Dendritic cell treated with granulocyte-macrophage colony-stimulating factor and Interleukin-4, amounts not matched to agents 40 ng/mL and 50 ng/mL, for 4 days (primary cell): ENCODE measurements at regions not wholly inside any gene's neighbourhood (a gene's known extent, or its start where the extent isn't known, plus 50 kb on each side); places are given as distances from the start of the nearest gene placed in this dataset.

Source experiments
- H3K27ac Mint-ChIP-seq: one replicate; pipeline ENCODE4 v1.8.0; 2022; ENCODE audit warnings: mild to moderate bottlenecking, mixed read lengths
- H3K27me3 Mint-ChIP-seq: one replicate; pipeline ENCODE4 v1.8.0; 2022; ENCODE audit warnings: mild to moderate bottlenecking, mixed read lengths
- H3K36me3 Mint-ChIP-seq: one replicate; pipeline ENCODE4 v1.8.0; 2022; ENCODE audit warnings: low read depth, mixed read lengths
- H3K4me1 Mint-ChIP-seq: one replicate; pipeline ENCODE4 v1.8.0; 2022; ENCODE audit warnings: low read depth, mixed read lengths
- H3K4me3 Mint-ChIP-seq: one replicate; pipeline ENCODE4 v1.8.0; 2022; ENCODE audit warnings: mild to moderate bottlenecking, moderate library complexity, mixed read lengths
- H3K9me3 Mint-ChIP-seq: one replicate; pipeline ENCODE4 v1.8.0; 2022; ENCODE audit warnings: mixed read lengths
- intact Hi-C: fragments of 100-400 bp; cut with micrococcal nuclease; formaldehyde crosslinking; loops from one replicate; pipeline ENCODE4 v1.15.0; 2022

DNA sequence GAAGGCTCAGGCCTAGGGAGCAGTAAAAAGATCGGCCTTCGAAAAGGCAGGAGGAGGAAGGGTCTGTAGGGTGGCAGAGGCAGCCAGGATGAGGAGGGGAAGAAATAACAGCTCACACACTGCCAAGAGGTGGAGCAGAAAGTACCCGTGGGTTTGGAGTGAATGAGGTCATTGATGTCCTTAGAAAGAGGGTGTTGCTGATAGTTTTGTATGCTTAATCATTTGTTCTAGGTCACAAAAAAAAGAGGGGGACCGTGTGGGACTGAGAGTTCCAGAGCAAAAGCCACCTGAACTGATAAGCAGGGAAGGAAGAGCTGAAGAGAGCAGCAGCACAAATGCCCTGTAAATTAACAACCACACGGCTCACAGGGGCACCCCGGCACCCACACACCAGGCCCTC is 140.4 kb downstream of the FAM161A start:
- peaks cover 1% of the 10 kb centered on the region for H3K27me3 Mint-ChIP-seq
- H3K9me3 Mint-ChIP-seq: no peaks in the 10 kb centered on the region
- no peaks in the 10 kb centered on the region for H3K36me3 Mint-ChIP-seq
- H3K4me1 Mint-ChIP-seq: no peaks in the 10 kb centered on the region
- no peak overlapping the region for H3K27ac Mint-ChIP-seq
- H3K4me3 Mint-ChIP-seq: no peak overlapping the region
- intact Hi-C loops: no loop called here

GRCh38 chr2:61712060-61712459 is 141.8 kb downstream of the FAM161A start:
- Mint-ChIP-seq H3K4me3 (no peak overlapping the region), H3K27ac (no peak overlapping the region), H3K9me3 (no peaks in the 10 kb centered on the region), H3K4me1 (no peaks in the 10 kb centered on the region), H3K27me3 (peaks cover 1% of the 10 kb centered on the region), H3K36me3 (no peaks in the 10 kb centered on the region)
- intact Hi-C loops: no loop called here

DNA sequence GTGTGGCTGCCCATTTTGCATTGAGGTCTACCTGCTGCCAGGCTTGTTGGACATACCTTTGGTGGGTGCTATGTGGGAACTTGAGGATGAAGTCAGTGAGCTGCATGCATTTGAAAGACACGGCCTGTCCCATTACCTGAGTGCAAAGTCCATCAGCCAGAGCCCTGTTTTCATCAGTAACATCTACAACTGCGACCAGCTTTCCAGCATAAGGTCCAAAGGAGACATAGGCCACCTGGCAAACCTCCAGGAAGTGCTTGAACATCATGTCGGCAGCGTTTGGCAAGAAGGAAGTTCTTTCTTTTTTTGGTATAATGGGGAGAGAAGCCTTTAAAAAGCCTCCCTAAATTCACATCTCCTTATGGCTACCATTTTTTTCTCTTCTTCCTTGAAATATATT is 143.1 kb downstream of the FAM161A start:
- H3K27me3 Mint-ChIP-seq: peaks cover 1% of the 10 kb centered on the region
- no peak overlapping the region for H3K27ac Mint-ChIP-seq
- no peaks in the 10 kb centered on the region for H3K9me3 Mint-ChIP-seq
- no peaks in the 10 kb centered on the region for H3K4me1 Mint-ChIP-seq
- H3K4me3 Mint-ChIP-seq: no peak overlapping the region
- no peaks in the 10 kb centered on the region for H3K36me3 Mint-ChIP-seq
- intact Hi-C loops: no loop called here

DNA sequence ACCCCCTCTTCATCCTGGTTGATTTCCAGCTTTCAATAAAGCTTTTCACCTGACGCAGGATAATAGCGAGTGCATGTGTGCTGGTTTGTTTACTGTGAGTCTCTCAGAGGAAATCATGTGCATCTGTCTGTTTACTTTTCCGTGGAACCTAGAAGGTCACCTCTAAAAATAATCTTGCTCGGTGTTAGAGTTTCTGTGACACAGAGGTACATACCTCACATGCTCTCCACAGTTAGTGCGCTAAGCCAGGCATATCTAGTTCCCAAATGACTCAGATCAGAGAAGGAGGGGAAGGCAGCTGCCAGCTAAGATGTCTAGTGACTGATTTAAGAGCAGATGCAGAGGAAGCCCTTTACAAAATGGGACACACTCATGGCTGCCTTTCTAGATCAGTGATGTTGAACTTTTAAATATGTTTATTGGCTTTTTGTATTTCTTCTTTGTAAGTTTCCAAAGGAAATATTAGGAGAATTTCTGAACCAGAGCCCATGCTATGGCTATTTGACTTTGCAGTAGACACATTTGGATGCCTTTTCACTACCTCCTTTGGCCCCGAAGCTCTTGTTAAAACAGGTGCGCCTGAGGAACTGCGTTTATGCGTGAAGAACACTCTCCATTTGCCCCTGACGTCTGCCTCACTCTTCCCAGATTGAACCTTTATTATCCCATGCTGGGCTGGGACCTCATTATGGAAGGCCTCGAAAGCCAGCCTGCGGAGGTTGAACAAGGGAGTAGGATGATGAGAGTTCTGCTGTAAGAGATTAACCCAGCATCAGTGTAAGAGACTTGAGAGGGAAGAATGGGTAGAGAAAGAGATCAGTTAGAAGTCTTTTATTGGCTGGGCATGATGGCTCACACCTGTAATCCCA is 145.6 kb downstream of the FAM161A start:
- H3K36me3 Mint-ChIP-seq: no peaks in the 10 kb centered on the region
- H3K4me1 Mint-ChIP-seq: no peaks in the 10 kb centered on the region
- intact Hi-C loops: no loop called here
- H3K9me3 Mint-ChIP-seq: no peaks in the 10 kb centered on the region
- peaks cover 1% of the 10 kb centered on the region for H3K27me3 Mint-ChIP-seq
- H3K27ac Mint-ChIP-seq: no peak overlapping the region
- H3K4me3 Mint-ChIP-seq: no peak overlapping the region

DNA sequence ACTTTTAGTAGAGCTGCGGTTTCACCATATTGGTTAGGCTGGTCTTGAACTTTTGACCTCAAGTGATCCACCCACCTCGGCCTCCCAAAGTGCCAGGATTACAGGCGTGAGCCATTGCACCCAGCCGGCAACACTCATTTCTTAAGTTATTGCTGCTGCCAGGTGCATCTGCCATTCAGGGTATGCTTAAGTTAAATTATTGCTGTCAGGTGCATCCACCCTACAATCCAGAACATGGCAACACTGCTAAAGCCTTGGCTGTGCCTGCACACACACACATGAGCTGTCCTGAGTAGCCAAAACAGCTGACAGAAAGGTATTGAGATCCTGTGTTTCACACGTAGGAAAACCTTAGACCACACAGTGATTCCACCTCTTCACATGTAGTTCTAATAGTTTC is 148.2 kb downstream of the FAM161A start:
- Mint-ChIP-seq H3K9me3 (no peaks in the 10 kb centered on the region), H3K27me3 (no peaks in the 10 kb centered on the region), H3K4me3 (no peak overlapping the region), H3K27ac (no peak overlapping the region), H3K36me3 (no peaks in the 10 kb centered on the region), H3K4me1 (peaks cover 1% of the 10 kb centered on the region)
- intact Hi-C loops: no loop called here

- intact Hi-C loops: no loop called here
- Mint-ChIP-seq H3K27me3 (no peaks in the 10 kb centered on the region), H3K4me3 (no peak overlapping the region), H3K36me3 (no peaks in the 10 kb centered on the region), H3K4me1 (peaks cover 5% of the 10 kb centered on the region), H3K9me3 (no peaks in the 10 kb centered on the region), H3K27ac (no peak overlapping the region)
Observed at GRCh38 chr2:61704364-61704763, 149.5 kb downstream of the FAM161A start.

GRCh38 chr2:61702088-61702467 is 151.8 kb downstream of the FAM161A start:
- H3K27ac Mint-ChIP-seq: no peak overlapping the region
- intact Hi-C loops: no loop called here
- no peak overlapping the region for H3K4me3 Mint-ChIP-seq
- H3K9me3 Mint-ChIP-seq: no peaks in the 10 kb centered on the region
- H3K4me1 Mint-ChIP-seq: peaks cover 5% of the 10 kb centered on the region
- H3K27me3 Mint-ChIP-seq: peaks cover under 1% of the 10 kb centered on the region
- no peaks in the 10 kb centered on the region for H3K36me3 Mint-ChIP-seq

DNA sequence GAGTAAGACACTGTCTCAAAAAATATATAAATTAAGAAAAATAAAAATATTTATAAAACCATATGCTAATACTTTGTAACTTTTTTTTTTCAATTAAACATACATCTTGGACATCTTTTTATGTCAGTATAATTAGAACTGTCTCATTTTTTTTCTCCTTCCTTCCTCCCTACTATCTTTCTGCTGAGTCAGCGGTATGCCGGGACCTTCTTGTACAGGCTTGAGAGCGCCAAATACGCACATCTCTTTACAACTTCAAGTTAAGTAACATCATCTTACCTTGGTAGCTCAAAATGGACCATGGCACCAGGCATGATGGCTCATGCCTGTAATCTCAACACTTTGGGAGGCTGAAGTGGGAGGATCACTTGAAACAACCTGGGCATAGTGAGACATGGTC is 153.4 kb downstream of the FAM161A start:
- Mint-ChIP-seq H3K4me3 (no peak overlapping the region), H3K36me3 (no peaks in the 10 kb centered on the region), H3K9me3 (no peaks in the 10 kb centered on the region), H3K27ac (no peak overlapping the region), H3K4me1 (peaks cover 5% of the 10 kb centered on the region), H3K27me3 (peaks cover 3% of the 10 kb centered on the region)
- intact Hi-C loops: no loop called here

GRCh38 chr2:61694312-61695274 is 156.4 kb upstream of the XPO1 start:
- peak overlapping the region; percentile 96 for H3K4me3 Mint-ChIP-seq
- H3K4me1 Mint-ChIP-seq: peaks cover 11% of the 10 kb centered on the region
- no peaks in the 10 kb centered on the region for H3K9me3 Mint-ChIP-seq
- peaks cover 11% of the 10 kb centered on the region for H3K36me3 Mint-ChIP-seq
- intact Hi-C loops: loop anchor here (1.0 to 10.0 kb wide), 3 partner anchors 70 to 160 kb away; partner anchors contain the start of genes FAM161A and XPO1
- H3K27ac Mint-ChIP-seq: peak overlapping the region; percentile 97
- peaks cover 3% of the 10 kb centered on the region for H3K27me3 Mint-ChIP-seq

DNA sequence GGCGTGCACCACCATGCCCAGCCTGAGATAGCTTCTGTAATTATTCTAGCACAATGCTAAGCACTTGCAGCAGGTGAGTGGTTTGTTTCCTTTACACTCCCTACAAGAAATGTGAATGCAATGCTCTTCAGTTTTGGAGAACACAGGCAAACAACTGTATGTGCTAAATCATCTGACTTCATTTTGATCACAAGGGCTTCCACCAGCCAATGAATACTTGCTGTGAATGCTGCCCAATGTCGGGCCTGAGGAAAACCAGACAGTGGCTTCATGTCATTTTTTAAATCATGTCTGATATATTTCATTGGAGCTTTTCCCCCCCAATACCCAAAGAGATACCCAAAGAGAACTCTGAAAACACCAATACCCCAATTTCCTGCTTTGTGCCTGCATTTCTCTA is 155.6 kb upstream of the XPO1 start:
- no peaks in the 10 kb centered on the region for H3K9me3 Mint-ChIP-seq
- intact Hi-C loops: loop anchor here (1.0 to 10.0 kb wide), 3 partner anchors 71 to 161 kb away; partner anchors contain the start of genes FAM161A and XPO1
- peaks cover 3% of the 10 kb centered on the region for H3K27me3 Mint-ChIP-seq
- peaks cover 11% of the 10 kb centered on the region for H3K36me3 Mint-ChIP-seq
- H3K4me1 Mint-ChIP-seq: peaks cover 15% of the 10 kb centered on the region
- H3K4me3 Mint-ChIP-seq: peak overlapping the region; percentile 96
- peak overlapping the region; percentile 97 for H3K27ac Mint-ChIP-seq

GRCh38 chr2:61690078-61690596 is 152.0 kb upstream of the XPO1 start:
- Mint-ChIP-seq H3K36me3 (peaks cover 11% of the 10 kb centered on the region), H3K4me3 (no peak overlapping the region), H3K27me3 (no peaks in the 10 kb centered on the region), H3K4me1 (peaks cover 16% of the 10 kb centered on the region), H3K9me3 (no peaks in the 10 kb centered on the region), H3K27ac (no peak overlapping the region)
- intact Hi-C loops: loop anchor here (10.0 kb wide), 1 partner anchor 165 kb away; the partner anchor contains the start of gene FAM161A

- Mint-ChIP-seq H3K9me3 (no peaks in the 10 kb centered on the region), H3K27ac (no peak overlapping the region), H3K27me3 (no peaks in the 10 kb centered on the region), H3K36me3 (peaks cover 5% of the 10 kb centered on the region), H3K4me3 (no peak overlapping the region), H3K4me1 (peaks cover 16% of the 10 kb centered on the region)
- intact Hi-C loops: no loop called here
Observed at GRCh38 chr2:61689568-61689967, 151.4 kb upstream of the XPO1 start.

- no peak overlapping the region for H3K4me3 Mint-ChIP-seq
- H3K9me3 Mint-ChIP-seq: no peaks in the 10 kb centered on the region
- no peak overlapping the region for H3K27ac Mint-ChIP-seq
- intact Hi-C loops: no loop called here
- H3K27me3 Mint-ChIP-seq: no peaks in the 10 kb centered on the region
- H3K4me1 Mint-ChIP-seq: peaks cover 7% of the 10 kb centered on the region
- H3K36me3 Mint-ChIP-seq: no peaks in the 10 kb centered on the region
Observed at GRCh38 chr2:61688369-61689334, 150.5 kb upstream of the XPO1 start.
